ENCODE measurements at regions not wholly inside any gene's neighbourhood (a gene's known extent, or its start where the extent isn't known, plus 50 kb on each side); places are given as distances from the start of the nearest gene placed in this dataset.

DNA sequence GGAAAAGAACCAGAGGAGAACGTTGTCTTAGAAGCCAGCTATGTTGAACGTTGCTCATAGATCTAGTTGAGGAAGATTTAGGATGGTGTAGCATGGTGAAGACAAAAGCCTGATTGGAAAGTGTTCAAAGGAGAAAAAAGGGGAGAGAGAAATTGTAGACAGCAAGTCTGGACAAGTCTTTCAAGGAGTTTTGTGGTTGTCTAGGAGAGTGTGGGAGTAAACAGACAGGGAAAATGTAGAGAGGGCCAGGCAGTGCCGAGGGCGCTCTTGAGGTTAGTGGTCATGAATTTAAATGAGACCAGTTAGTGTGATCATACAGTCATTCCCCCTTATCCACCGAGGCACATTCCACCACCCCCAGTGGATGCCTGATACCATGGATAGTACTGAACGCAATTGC is 167.5 kb upstream of the IL12A start:
- no peak overlapping the region for H3K27ac ChIP-seq
- no peak for TF ChIP-seq POLR2A (IDR thresholded peaks at IDR 0.05)
- TF ChIP-seq POLR2AphosphoS5 (IDR thresholded peaks at IDR 0.05) = no peak
- TF ChIP-seq, protein P1, sequence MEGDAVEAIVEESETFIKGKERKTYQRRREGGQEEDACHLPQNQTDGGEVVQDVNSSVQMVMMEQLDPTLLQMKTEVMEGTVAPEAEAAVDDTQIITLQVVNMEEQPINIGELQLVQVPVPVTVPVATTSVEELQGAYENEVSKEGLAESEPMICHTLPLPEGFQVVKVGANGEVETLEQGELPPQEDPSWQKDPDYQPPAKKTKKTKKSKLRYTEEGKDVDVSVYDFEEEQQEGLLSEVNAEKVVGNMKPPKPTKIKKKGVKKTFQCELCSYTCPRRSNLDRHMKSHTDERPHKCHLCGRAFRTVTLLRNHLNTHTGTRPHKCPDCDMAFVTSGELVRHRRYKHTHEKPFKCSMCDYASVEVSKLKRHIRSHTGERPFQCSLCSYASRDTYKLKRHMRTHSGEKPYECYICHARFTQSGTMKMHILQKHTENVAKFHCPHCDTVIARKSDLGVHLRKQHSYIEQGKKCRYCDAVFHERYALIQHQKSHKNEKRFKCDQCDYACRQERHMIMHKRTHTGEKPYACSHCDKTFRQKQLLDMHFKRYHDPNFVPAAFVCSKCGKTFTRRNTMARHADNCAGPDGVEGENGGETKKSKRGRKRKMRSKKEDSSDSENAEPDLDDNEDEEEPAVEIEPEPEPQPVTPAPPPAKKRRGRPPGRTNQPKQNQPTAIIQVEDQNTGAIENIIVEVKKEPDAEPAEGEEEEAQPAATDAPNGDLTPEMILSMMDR (IDR thresholded peaks at IDR 0.05 in 8 of 11, conservative IDR thresholded peaks at IDR 0.05 in 3 of 11) = no peak
- H3K27me3 ChIP-seq (replicated peaks in 1 of 7) = no peaks in the 10 kb centered on the region
- H3K9me3 ChIP-seq = no peaks in the 10 kb centered on the region
- no peak overlapping the region for H3K4me3 ChIP-seq
- 77 to 91% (median 86%) methylated on average over 6 of the region's 6 CpGs for WGBS, 5 donors
- no peaks in the 10 kb centered on the region for H3K36me3 ChIP-seq
- DNase-seq = no peak
- intact Hi-C loops (cut with DNase I; ENCODE audit: low total_unique reads) = no loop called here
- peaks cover 0 to 18% (median 3%) of the 10 kb centered on the region in 6 donors for H3K4me1 ChIP-seq

DNA sequence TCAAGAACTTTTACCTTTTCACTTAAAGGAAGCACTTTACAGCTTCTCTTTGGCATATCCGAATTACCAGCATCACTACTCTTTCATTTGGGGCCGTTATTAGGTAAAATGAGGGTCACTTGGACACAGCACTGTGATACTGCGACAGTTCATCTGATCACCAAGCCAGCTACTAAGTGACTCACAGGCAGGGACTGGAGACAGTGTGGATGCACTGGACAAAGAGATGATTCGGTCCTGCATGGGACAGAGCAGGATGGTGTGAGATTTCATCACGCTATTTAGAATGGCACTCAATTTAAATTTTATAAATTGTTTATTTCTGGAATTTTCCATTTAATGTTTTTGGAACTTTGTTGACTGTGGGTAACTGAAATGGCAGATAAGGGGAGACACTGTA is 166.9 kb upstream of the IL12A start:
- no peaks in the 10 kb centered on the region for H3K9me3 ChIP-seq
- H3K4me3 ChIP-seq = no peak overlapping the region
- intact Hi-C loops (cut with DNase I; ENCODE audit: low total_unique reads) = no loop called here
- H3K36me3 ChIP-seq = no peaks in the 10 kb centered on the region
- peaks cover 0 to 18% (median 3%) of the 10 kb centered on the region in 6 donors for H3K4me1 ChIP-seq
- TF ChIP-seq POLR2AphosphoS5 (IDR thresholded peaks at IDR 0.05) (no peak), POLR2A (IDR thresholded peaks at IDR 0.05) (no peak)
- TF ChIP-seq, protein P1 (IDR thresholded peaks at IDR 0.05 in 8 of 11, conservative IDR thresholded peaks at IDR 0.05 in 3 of 11) = no peak
- no peak overlapping the region for H3K27ac ChIP-seq
- WGBS, 5 donors = 88 to 96% (median 94%) methylated on average over 5 of the region's 5 CpGs
- H3K27me3 ChIP-seq (replicated peaks in 1 of 7) = no peaks in the 10 kb centered on the region
- no peak for DNase-seq

DNA sequence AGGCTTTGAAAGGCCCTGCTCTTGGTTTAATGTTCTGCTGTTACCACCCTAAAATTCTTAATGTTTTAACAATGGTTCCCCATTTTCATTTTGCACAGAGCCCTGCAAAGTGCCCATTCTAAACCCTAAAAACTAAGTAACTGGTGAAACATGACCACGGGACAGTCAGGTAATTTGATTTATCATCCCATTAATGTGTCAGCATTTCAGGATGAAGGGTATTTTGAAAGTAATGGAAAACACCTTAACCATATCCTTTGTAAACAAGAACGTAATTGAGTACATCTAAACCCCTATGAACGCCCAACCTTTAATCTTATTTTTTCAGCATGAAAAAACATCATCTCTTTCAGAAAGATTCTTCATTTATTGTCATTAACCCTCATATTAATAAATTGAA is 164.9 kb upstream of the IL12A start:
- intact Hi-C loops (cut with DNase I; ENCODE audit: low total_unique reads) = no loop called here
- no peaks in the 10 kb centered on the region for H3K9me3 ChIP-seq
- no peaks in the 10 kb centered on the region for H3K36me3 ChIP-seq
- TF ChIP-seq POLR2AphosphoS5 (IDR thresholded peaks at IDR 0.05) (no peak), POLR2A (IDR thresholded peaks at IDR 0.05) (no peak)
- TF ChIP-seq, protein P1 (IDR thresholded peaks at IDR 0.05 in 8 of 11, conservative IDR thresholded peaks at IDR 0.05 in 3 of 11) = no peak
- DNase-seq = no peak
- H3K27me3 ChIP-seq (replicated peaks in 1 of 7) = no peaks in the 10 kb centered on the region
- H3K4me3 ChIP-seq = no peak overlapping the region
- H3K27ac ChIP-seq = peak overlapping the region in 2 of 8 donors; percentile 12 to 37
- 69 to 78% (median 72%) methylated on average over 3 of the region's 3 CpGs for whole genome bisulfite sequencing, 5 donors
- H3K4me1 ChIP-seq = peaks cover 0 to 12% (median 4%) of the 10 kb centered on the region in 6 donors

DNA sequence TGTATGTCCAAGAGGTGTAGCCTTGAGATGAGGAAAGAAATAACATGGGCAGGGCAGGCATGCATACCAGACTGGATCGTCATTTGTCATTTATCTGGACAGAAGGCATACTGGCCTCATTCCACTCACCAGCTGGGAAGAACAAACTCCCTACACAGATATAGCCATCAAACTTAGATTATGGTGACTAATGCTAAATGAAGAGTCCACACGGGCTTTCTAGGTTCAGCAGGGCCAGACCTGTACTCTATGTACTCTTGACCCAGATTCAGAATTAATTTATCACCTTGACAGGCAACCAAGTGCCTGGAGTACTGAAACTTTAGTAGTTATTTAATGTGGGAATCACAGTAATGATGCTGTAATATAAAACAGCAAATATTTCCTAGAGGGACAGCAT is 164.3 kb upstream of the IL12A start:
- H3K9me3 ChIP-seq = no peaks in the 10 kb centered on the region
- intact Hi-C loops (cut with DNase I; ENCODE audit: low total_unique reads) = no loop called here
- no peak for DNase-seq
- H3K27ac ChIP-seq = peak overlapping the region in 5 of 8 donors; percentile 5 to 37 (median 23)
- H3K4me1 ChIP-seq = peaks cover 0 to 13% (median 4%) of the 10 kb centered on the region in 6 donors
- H3K36me3 ChIP-seq = no peaks in the 10 kb centered on the region
- H3K27me3 ChIP-seq (replicated peaks in 1 of 7) = no peaks in the 10 kb centered on the region
- no peak overlapping the region for H3K4me3 ChIP-seq
- TF ChIP-seq POLR2AphosphoS5 (IDR thresholded peaks at IDR 0.05) (peak in 1 of 3 donors; percentile 34), POLR2A (IDR thresholded peaks at IDR 0.05) (no peak)
- TF ChIP-seq, protein P1 (IDR thresholded peaks at IDR 0.05 in 8 of 11, conservative IDR thresholded peaks at IDR 0.05 in 3 of 11) = no peak
- WGBS, 5 donors = 54 to 80% (median 64%) methylated on average over 2 of the region's 2 CpGs

Data from spleen (tissue), 11 donors.